PC-9 (cell line): ENCODE measurements at regions not wholly inside any gene's neighbourhood (a gene's known extent, or its start where the extent isn't known, plus 50 kb on each side); places are given as distances from the start of the nearest gene placed in this dataset.

Source experiments
- BruUV-seq: library from RNA; stranded (reverse); fragments of 400-500 nt; replicated peaks from 2 replicates; lab custom pipeline; 2021; lab: Mats Ljungman, UMichigan
- CTCF ChIA-PET: fragments of 300-600 bp; sonication (Branson Sonifier 250); formaldehyde crosslinking; loops from one replicate; lab custom pipeline; 2022; ENCODE audit warnings: antibody characterized with exemption; lab: Charles Lee
- POLR2A ChIA-PET: fragments of 300-600 bp; sonication (Branson Sonifier 250); formaldehyde crosslinking; loops from one replicate; lab custom pipeline; 2022; ENCODE audit warnings: antibody characterized with exemption; ENCODE audit not compliant: unreplicated experiment; lab: Charles Lee
- DNase-seq, 2 experiments: peaks; one replicate each; pipeline versions ENCODE4 v3.0.0 to v3.0.0-alpha.2; 2015 to 2022; ENCODE audit warnings: mixed read lengths in 1 of 2
- H2AFZ ChIP-seq: fragments of 200-600 bp; sonication (generic); 2 replicates; pipeline ENCODE4 v1.8.1; 2017; ENCODE audit warnings: antibody characterized with exemption
- H3F3A ChIP-seq: fragments of 200-600 bp; sonication (generic); 2 replicates; pipeline ENCODE4 v1.8.1; 2017; ENCODE audit warnings: antibody characterized with exemption, mild to moderate bottlenecking, low read depth; ENCODE audit not compliant: insufficient read depth
- H3K27ac ChIP-seq: fragments of 200-600 bp; sonication (generic); 2 replicates; pipeline ENCODE4 v1.6.1; 2016; ENCODE audit warnings: mixed run types
- H3K27me3 ChIP-seq: fragments of 200-600 bp; sonication (generic); 2 replicates; pipeline ENCODE4 v1.6.1; 2016; ENCODE audit warnings: low read depth, mixed run types; ENCODE audit not compliant: insufficient read depth
- H3K36me3 ChIP-seq: fragments of 200-600 bp; sonication (generic); 2 replicates; pipeline ENCODE4 v1.6.1; 2016; ENCODE audit warnings: low read depth, mixed run types
- H3K4me1 ChIP-seq: fragments of 200-600 bp; sonication (generic); replicated peaks from 2 replicates; pipeline ENCODE4 v1.6.1; 2016; ENCODE audit warnings: mixed run types; ENCODE audit not compliant: insufficient read depth
- H3K4me2 ChIP-seq: fragments of 200-600 bp; sonication (generic); 2 replicates; pipeline ENCODE4 v1.6.1; 2017; ENCODE audit warnings: mixed run types
- H3K4me3 ChIP-seq: fragments of 200-600 bp; sonication (generic); 2 replicates; pipeline ENCODE4 v1.6.1; 2016; ENCODE audit warnings: mixed run types
- H3K79me2 ChIP-seq: fragments of 200-600 bp; sonication (generic); 2 replicates; pipeline ENCODE4 v1.6.1; 2017; ENCODE audit warnings: low read depth, mixed run types
- H3K9me2 ChIP-seq: fragments of 200-600 bp; sonication (generic); 2 replicates; pipeline ENCODE4 v1.8.1; 2017; ENCODE audit warnings: mild to moderate bottlenecking; ENCODE audit not compliant: insufficient read depth
- H3K9me3 ChIP-seq: fragments of 200-600 bp; sonication (generic); 2 replicates; pipeline ENCODE4 v1.8.1; 2016; ENCODE audit warnings: low read depth; ENCODE audit not compliant: insufficient read depth
- H4K20me1 ChIP-seq: fragments of 200-600 bp; sonication (generic); 2 replicates; pipeline ENCODE4 v1.8.1; 2017; ENCODE audit not compliant: insufficient read depth
- CTCF ChIP-seq: fragments of 200-600 bp; sonication (generic); conservative IDR thresholded peaks from 2 replicates; pipeline ENCODE4 v1.6.1; 2017; ENCODE audit warnings: mixed run types, antibody characterized with exemption, mild to moderate bottlenecking, moderate library complexity
- EZH2 ChIP-seq: fragments of 200-600 bp; sonication (generic); IDR thresholded peaks from 2 replicates; pipeline ENCODE4 v1.8.0; 2017; ENCODE audit warnings: antibody characterized with exemption, low read depth
- intact Hi-C: fragments of 100-400 bp; cut with micrococcal nuclease; formaldehyde crosslinking; loops from one replicate; pipeline ENCODE4 v1.10.0; 2022; ENCODE audit not compliant: unreplicated experiment

- intact Hi-C loops = no loop called here
- Histone ChIP-seq H2AFZ (no peak overlapping the region), H4K20me1 (no peaks in the 10 kb centered on the region), H3K9me2 (no peaks in the 10 kb centered on the region), H3K36me3 (no peaks in the 10 kb centered on the region), H3K27me3 (no peaks in the 10 kb centered on the region), H3K4me1 (no peaks in the 10 kb centered on the region), H3K4me3 (no peak overlapping the region), H3K79me2 (no peaks in the 10 kb centered on the region), H3K9me3 (no peaks in the 10 kb centered on the region), H3K4me2 (no peak overlapping the region), H3F3A (no peaks in the 10 kb centered on the region), H3K27ac (no peak overlapping the region)
- DNase-seq = no peak
- ChIA-PET CTCF (no interaction called here), POLR2A (no interaction called here)
- no TSS peak for BruUV-seq
- no peak for TF ChIP-seq CTCF
- TF ChIP-seq EZH2 = no peak
These were observed 996.2 kb downstream of the SUCLG1 start for GRCh38 chr2:83462881-83463280.

GRCh38 chr2:83461135-83461534 lies 997.9 kb downstream of the SUCLG1 start:
- ChIA-PET CTCF (no interaction called here), POLR2A (no interaction called here)
- Histone ChIP-seq H3K4me3 (no peak overlapping the region), H2AFZ (no peak overlapping the region), H3K36me3 (no peaks in the 10 kb centered on the region), H3K27ac (no peak overlapping the region), H3K9me3 (no peaks in the 10 kb centered on the region), H4K20me1 (no peaks in the 10 kb centered on the region), H3K4me1 (no peaks in the 10 kb centered on the region), H3F3A (no peaks in the 10 kb centered on the region), H3K9me2 (no peaks in the 10 kb centered on the region), H3K4me2 (no peak overlapping the region), H3K79me2 (no peaks in the 10 kb centered on the region), H3K27me3 (no peaks in the 10 kb centered on the region)
- no TSS peak for BruUV-seq
- no peak for DNase-seq
- intact Hi-C loops = no loop called here
- TF ChIP-seq EZH2 = no peak
- TF ChIP-seq CTCF = no peak

- H4K20me1 ChIP-seq = no peaks in the 10 kb centered on the region
- H2AFZ ChIP-seq = no peak overlapping the region
- TF ChIP-seq CTCF (no peak), EZH2 (no peak)
- no peaks in the 10 kb centered on the region for H3K36me3 ChIP-seq
- no peak overlapping the region for H3K27ac ChIP-seq
- ChIA-PET POLR2A (no interaction called here), CTCF (no interaction called here)
- H3K4me3 ChIP-seq = no peak overlapping the region
- no peaks in the 10 kb centered on the region for H3K79me2 ChIP-seq
- BruUV-seq = no TSS peak
- no peaks in the 10 kb centered on the region for H3K9me2 ChIP-seq
- no peak for DNase-seq
- intact Hi-C loops = no loop called here
- no peak overlapping the region for H3K4me2 ChIP-seq
- H3K4me1 ChIP-seq = no peaks in the 10 kb centered on the region
- H3K27me3 ChIP-seq = no peaks in the 10 kb centered on the region
- H3K9me3 ChIP-seq = no peaks in the 10 kb centered on the region
- no peaks in the 10 kb centered on the region for H3F3A ChIP-seq
These were observed 999.6 kb downstream of the SUCLG1 start for GRCh38 chr2:83459456-83459855.
